Upper lobe of left lung (tissue), 6 donors: ENCODE measurements at regions not wholly inside any gene's neighbourhood (a gene's known extent, or its start where the extent isn't known, plus 50 kb on each side); places are given as distances from the start of the nearest gene placed in this dataset.

Experiments
- ATAC-seq, 2 donors: fragments of 200-7000 bp; cut with Tn5 transposase; one replicate each; pipeline ENCODE4 v1.9.1; 2022; ENCODE audit warnings: mild to moderate bottlenecking in 2 of 2, moderate library complexity in 2 of 2; ENCODE audit not compliant: low FRiP score in 2 of 2
- DNase-seq, 2 donors: peaks; one replicate each; pipeline ENCODE4 v3.0.0-alpha.2; 2019 to 2020
- H3K27ac ChIP-seq, 4 donors: fragments of 200-600 bp; sonication (generic); one replicate each; pipeline ENCODE4 v1.5.1; 2016 to 2019
- H3K27me3 ChIP-seq, 4 donors: fragments of 200-600 bp; sonication (generic); one replicate each; pipeline ENCODE4 v1.5.1; 2017 to 2019
- H3K36me3 ChIP-seq, 4 donors: fragments of 200-600 bp; sonication (generic); one replicate each; pipeline ENCODE4 v1.5.1; 2016 to 2019
- H3K4me1 ChIP-seq, 4 donors: fragments of 200-600 bp; sonication (generic); one replicate each; pipeline ENCODE4 v1.5.1; 2018 to 2019
- H3K4me3 ChIP-seq, 4 donors: fragments of 200-600 bp; sonication (generic); one replicate each; pipeline ENCODE4 v1.5.1; 2017 to 2019; ENCODE audit warnings: mild to moderate bottlenecking in 2 of 4, moderate library complexity in 1 of 4
- H3K9me3 ChIP-seq, 4 donors: fragments of 200-600 bp; sonication (generic); one replicate each; pipeline ENCODE4 v1.5.1; 2018 to 2019
- EP300 ChIP-seq, 4 donors: sonication (generic); formaldehyde crosslinking; IDR thresholded peaks; one replicate each; pipeline ENCODE4 v1.5.1; 2017; ENCODE audit warnings: antibody characterized with exemption in 4 of 4, control low read depth in 2 of 4
- POLR2A ChIP-seq, 4 donors: fragments of 450-650 bp; IDR thresholded peaks; one replicate each; pipeline ENCODE4 v1.5.1; 2016 to 2017; ENCODE audit warnings: antibody characterized with exemption in 4 of 4, mild to moderate bottlenecking in 2 of 4
- POLR2AphosphoS5 ChIP-seq, 2 donors: sonication (generic); formaldehyde crosslinking; IDR thresholded peaks; one replicate each; pipeline ENCODE4 v1.5.1; 2017; ENCODE audit warnings: antibody characterized with exemption in 2 of 2
- WGBS, 2 donors: methylation state at CpG; one replicate each; pipeline ENCODE4 v1.1.5; 2017 to 2018; 5-methylcytosine and 5-hydroxymethylcytosine counted together
- TF ChIP-seq, protein P1 (sequence below), 6 experiments: fragments of 450-650 bp in 4 of 6; fragments of 200-600 bp in 2 of 6; sonication (generic) in 2 of 6; IDR thresholded peaks; one replicate each; pipeline ENCODE4 v1.5.1; 2016 to 2019; ENCODE audit warnings: antibody characterized with exemption in 6 of 6
- donor health status: DM: no; HTN: no; CAD: no; lungs with moderate emphysema.
- donor health status: DM: no; HTN: yes; CAD: no; lungs with severe emphysema.

DNA sequence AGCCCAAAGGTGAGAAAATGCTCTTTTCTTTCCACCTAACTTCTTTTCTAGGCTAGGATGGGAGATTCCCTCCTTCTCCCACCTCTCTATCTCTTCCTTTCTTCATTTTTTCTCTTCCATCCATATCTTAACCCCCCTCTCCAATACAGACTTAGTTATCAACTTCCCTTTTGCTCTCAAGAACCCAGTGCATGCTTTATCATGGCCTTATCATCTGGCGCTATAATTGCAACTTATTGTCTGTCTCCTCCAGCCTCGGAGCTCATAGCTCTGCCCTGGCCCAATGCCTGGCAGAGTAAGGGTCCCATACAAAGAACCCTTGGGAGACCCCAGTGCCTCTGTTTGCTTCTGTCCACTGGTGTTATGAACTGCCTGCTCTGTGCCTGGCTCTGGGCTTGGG is 71.0 kb upstream of the NFASC start:
- Histone ChIP-seq H3K4me1 (no peaks in the 10 kb centered on the region), H3K27ac (no peak overlapping the region), H3K9me3 (no peaks in the 10 kb centered on the region), H3K4me3 (no peak overlapping the region), H3K27me3 (no peaks in the 10 kb centered on the region), H3K36me3 (no peaks in the 10 kb centered on the region)
- no peak for DNase-seq
- TF ChIP-seq, protein P1, sequence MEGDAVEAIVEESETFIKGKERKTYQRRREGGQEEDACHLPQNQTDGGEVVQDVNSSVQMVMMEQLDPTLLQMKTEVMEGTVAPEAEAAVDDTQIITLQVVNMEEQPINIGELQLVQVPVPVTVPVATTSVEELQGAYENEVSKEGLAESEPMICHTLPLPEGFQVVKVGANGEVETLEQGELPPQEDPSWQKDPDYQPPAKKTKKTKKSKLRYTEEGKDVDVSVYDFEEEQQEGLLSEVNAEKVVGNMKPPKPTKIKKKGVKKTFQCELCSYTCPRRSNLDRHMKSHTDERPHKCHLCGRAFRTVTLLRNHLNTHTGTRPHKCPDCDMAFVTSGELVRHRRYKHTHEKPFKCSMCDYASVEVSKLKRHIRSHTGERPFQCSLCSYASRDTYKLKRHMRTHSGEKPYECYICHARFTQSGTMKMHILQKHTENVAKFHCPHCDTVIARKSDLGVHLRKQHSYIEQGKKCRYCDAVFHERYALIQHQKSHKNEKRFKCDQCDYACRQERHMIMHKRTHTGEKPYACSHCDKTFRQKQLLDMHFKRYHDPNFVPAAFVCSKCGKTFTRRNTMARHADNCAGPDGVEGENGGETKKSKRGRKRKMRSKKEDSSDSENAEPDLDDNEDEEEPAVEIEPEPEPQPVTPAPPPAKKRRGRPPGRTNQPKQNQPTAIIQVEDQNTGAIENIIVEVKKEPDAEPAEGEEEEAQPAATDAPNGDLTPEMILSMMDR (IDR thresholded peaks at IDR 0.05): no peak
- TF ChIP-seq POLR2AphosphoS5 (IDR thresholded peaks at IDR 0.05) (no peak), POLR2A (IDR thresholded peaks at IDR 0.05) (no peak), EP300 (IDR thresholded peaks at IDR 0.05) (no peak)
- WGBS, 2 donors: 40 to 55% methylated on average over 2 of the region's 2 CpGs
- no peak for ATAC-seq

DNA sequence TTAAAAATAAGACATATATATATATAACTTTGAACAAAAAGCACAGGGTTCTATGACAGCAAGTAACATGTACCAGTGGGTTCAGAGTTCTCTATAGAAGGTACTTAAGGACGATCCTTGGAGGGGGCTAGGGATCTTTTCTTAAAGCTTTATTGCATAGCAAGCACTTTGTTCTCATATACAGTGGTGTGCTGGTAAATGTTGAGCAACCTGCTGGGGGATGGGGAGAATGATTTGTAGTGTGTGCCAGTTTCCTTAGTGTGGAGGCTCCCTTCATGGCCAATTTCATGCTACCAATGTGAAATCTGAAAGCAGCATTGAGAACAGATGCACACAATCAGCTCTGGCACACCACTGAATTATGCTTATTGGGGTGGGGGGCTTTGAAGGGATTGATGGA is 69.5 kb upstream of the NFASC start:
- TF ChIP-seq, protein P1 (IDR thresholded peaks at IDR 0.05): no peak
- no peak for TF ChIP-seq EP300 (IDR thresholded peaks at IDR 0.05)
- no peak for TF ChIP-seq POLR2A (IDR thresholded peaks at IDR 0.05)
- TF ChIP-seq POLR2AphosphoS5 (IDR thresholded peaks at IDR 0.05): no peak
- no peak overlapping the region for H3K27ac ChIP-seq
- no peaks in the 10 kb centered on the region for H3K9me3 ChIP-seq
- ATAC-seq: no peak
- H3K4me3 ChIP-seq: no peak overlapping the region
- no peaks in the 10 kb centered on the region for H3K4me1 ChIP-seq
- no peaks in the 10 kb centered on the region for H3K27me3 ChIP-seq
- no peak for DNase-seq
- H3K36me3 ChIP-seq: no peaks in the 10 kb centered on the region
- 0 to 67% methylated on average over 1 of the region's 1 CpG for WGBS, 2 donors

DNA sequence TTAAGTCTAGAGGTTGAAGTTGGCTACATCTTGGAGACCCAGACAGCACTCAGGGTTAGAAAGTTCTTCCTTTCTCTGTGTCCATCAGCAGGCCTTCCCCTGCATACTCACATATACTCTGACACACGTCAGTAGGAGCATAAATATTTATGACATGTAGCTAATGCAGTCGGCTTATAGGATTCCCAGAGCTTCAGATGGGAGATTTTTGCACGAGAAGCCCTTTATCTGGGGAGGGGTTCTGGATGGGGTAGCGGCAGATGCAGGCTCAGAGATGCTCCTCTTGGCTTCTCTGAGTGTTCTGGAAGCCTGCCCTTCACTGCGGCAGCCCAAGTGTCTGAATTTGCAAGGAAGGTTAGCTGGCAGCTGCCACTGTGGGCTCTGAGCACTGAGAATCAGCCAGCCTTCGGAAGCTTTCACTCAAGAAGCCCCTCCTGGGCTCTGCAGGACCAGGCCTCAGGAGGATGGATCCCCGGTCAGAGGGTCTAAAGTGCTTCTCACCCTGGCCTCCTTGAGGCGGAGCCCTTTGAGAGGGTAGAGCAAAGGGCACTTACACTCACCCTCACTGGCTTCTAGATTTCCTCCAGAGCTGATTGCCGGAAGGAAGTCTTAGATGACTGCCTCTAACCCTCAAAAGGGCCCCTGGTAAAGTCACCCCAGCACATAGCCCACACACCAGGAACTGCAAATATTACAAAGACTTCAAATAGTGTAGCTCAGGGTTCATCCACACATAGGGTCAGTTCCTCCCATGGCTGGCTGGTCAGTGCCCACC is 68.1 kb upstream of the NFASC start:
- ATAC-seq: no peak
- Histone ChIP-seq H3K4me3 (no peak overlapping the region), H3K27me3 (no peaks in the 10 kb centered on the region), H3K9me3 (no peaks in the 10 kb centered on the region), H3K36me3 (no peaks in the 10 kb centered on the region), H3K27ac (no peak overlapping the region), H3K4me1 (peaks cover 0 to 7% (median 3%) of the 10 kb centered on the region in 4 donors)
- WGBS, 2 donors: 61 to 78% methylated on average over 7 to 9 of the region's 9 CpGs
- no peak for DNase-seq
- TF ChIP-seq POLR2A (IDR thresholded peaks at IDR 0.05) (no peak), EP300 (IDR thresholded peaks at IDR 0.05) (no peak), POLR2AphosphoS5 (IDR thresholded peaks at IDR 0.05) (no peak)
- TF ChIP-seq, protein P1 (IDR thresholded peaks at IDR 0.05): no peak

DNA sequence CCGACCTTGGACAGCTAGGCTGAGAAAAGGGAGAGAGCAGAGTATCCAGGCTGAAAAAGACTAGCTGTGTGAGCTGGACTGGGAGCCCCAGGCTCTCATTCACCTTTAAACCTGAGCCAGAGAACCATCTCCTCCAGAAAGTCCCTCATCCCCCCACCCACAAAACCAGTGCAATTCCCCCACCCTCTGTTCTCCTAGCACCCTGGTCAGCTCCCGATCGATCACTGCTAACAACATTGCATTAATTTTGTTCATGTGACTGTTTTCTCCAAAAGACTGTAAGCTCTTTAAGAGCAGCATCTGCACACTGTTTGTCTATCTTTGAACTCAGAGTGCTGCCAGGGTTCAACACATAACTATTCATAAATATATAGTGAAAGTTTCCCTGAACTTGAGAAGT is 67.1 kb upstream of the NFASC start:
- ATAC-seq (no peak), DNase-seq (no peak)
- no peaks in the 10 kb centered on the region for H3K9me3 ChIP-seq
- peaks cover 0 to 7% (median 3%) of the 10 kb centered on the region in 4 donors for H3K4me1 ChIP-seq
- no peak overlapping the region for H3K27ac ChIP-seq
- no peaks in the 10 kb centered on the region for H3K36me3 ChIP-seq
- TF ChIP-seq EP300 (IDR thresholded peaks at IDR 0.05): no peak
- TF ChIP-seq POLR2A (IDR thresholded peaks at IDR 0.05): no peak
- TF ChIP-seq, protein P1 (IDR thresholded peaks at IDR 0.05): no peak
- TF ChIP-seq POLR2AphosphoS5 (IDR thresholded peaks at IDR 0.05): no peak
- no peak overlapping the region for H3K4me3 ChIP-seq
- H3K27me3 ChIP-seq: no peaks in the 10 kb centered on the region
- WGBS, 2 donors: 52 to 80% methylated on average over 3 of the region's 3 CpGs
